PC-3 (cell line): ENCODE measurements at regions not wholly inside any gene's neighbourhood (a gene's known extent, or its start where the extent isn't known, plus 50 kb on each side); places are given as distances from the start of the nearest gene placed in this dataset.
"Not testable (repeated sequence)": the region's sequence is repeated elsewhere in the genome, so short reads cannot be mapped to it uniquely, and the experiment has no call there.

ENCODE experiments used
- ATAC-seq: fragments of 200-7000 bp; cut with Tn5 transposase; 2 replicates; pipeline ENCODE4 v1.9.1; 2020; ENCODE audit warnings: mild to moderate bottlenecking, moderate library complexity
- BruUV-seq: library from RNA; stranded (reverse); fragments of 400-500 nt; replicated peaks from 2 replicates; lab custom pipeline; 2021; lab: Mats Ljungman, UMichigan
- CTCF ChIA-PET: fragments of 300-600 bp; sonication (Branson Sonifier 250); formaldehyde crosslinking; loops from one replicate; lab custom pipeline; 2022; ENCODE audit warnings: antibody characterized with exemption; lab: Charles Lee
- POLR2A ChIA-PET: fragments of 300-600 bp; sonication (Branson Sonifier 250); formaldehyde crosslinking; loops from one replicate; lab custom pipeline; 2022; ENCODE audit warnings: antibody characterized with exemption; ENCODE audit not compliant: unreplicated experiment; lab: Charles Lee
- DNase-seq: peaks from one replicate; pipeline ENCODE4 v3.0.0-alpha.2; 2015
- H2AFZ ChIP-seq: fragments of 300-600 bp; sonication (generic); 2 replicates; pipeline ENCODE4 v1.6.0; 2016; ENCODE audit warnings: antibody characterized with exemption, low read length
- H3F3A ChIP-seq: fragments of 300-600 bp; sonication (generic); one replicate; pipeline ENCODE4 v1.6.0; 2017; ENCODE audit warnings: antibody characterized with exemption, low read length, control low read depth, mild to moderate bottlenecking; ENCODE audit not compliant: unreplicated experiment
- H3K27ac ChIP-seq: fragments of 300-600 bp; sonication (generic); 2 replicates; pipeline ENCODE4 v1.5.1; 2016; ENCODE audit warnings: mild to moderate bottlenecking, low read length
- H3K27me3 ChIP-seq: fragments of 300-600 bp; sonication (generic); 2 replicates; pipeline ENCODE4 v1.6.1; 2016; ENCODE audit warnings: low read length, mixed read lengths
- H3K36me3 ChIP-seq: fragments of 300-600 bp; sonication (generic); 2 replicates; pipeline ENCODE4 v1.6.1; 2016; ENCODE audit warnings: low read depth, mixed run types, low read length, mixed read lengths
- H3K4me1 ChIP-seq: fragments of 300-600 bp; sonication (generic); 2 replicates; pipeline ENCODE4 v1.5.1; 2016; ENCODE audit warnings: low read length; ENCODE audit not compliant: insufficient read depth
- H3K4me2 ChIP-seq: fragments of 300-600 bp; sonication (generic); 2 replicates; pipeline ENCODE4 v1.6.0; 2016; ENCODE audit warnings: low read length
- H3K4me3 ChIP-seq: fragments of 300-600 bp; sonication (generic); 2 replicates; pipeline ENCODE4 v1.5.1; 2016; ENCODE audit warnings: mild to moderate bottlenecking, low read length, mixed read lengths
- H3K79me2 ChIP-seq: fragments of 300-600 bp; sonication (generic); 2 replicates; pipeline ENCODE4 v1.6.1; 2017; ENCODE audit warnings: low read length, mixed read lengths
- H3K9ac ChIP-seq: fragments of 300-600 bp; sonication (generic); 2 replicates; pipeline ENCODE4 v1.6.0; 2016; ENCODE audit warnings: mild to moderate bottlenecking, low read length
- H3K9me2 ChIP-seq: fragments of 300-600 bp; sonication (generic); replicated peaks from 2 replicates; pipeline ENCODE4 v1.6.1; 2016; ENCODE audit warnings: mixed run types, low read length, mixed read lengths
- H3K9me3 ChIP-seq: fragments of 300-600 bp; sonication (generic); 2 replicates; pipeline ENCODE4 v1.6.1; 2016; ENCODE audit warnings: low read length, mixed read lengths
- H4K20me1 ChIP-seq: fragments of 300-600 bp; sonication (generic); 2 replicates; pipeline ENCODE4 v1.6.1; 2016; ENCODE audit warnings: low read length, mixed read lengths
- EZH2 ChIP-seq: fragments of 300-600 bp; sonication (generic); IDR thresholded peaks from one replicate; pipeline ENCODE4 v1.6.1; 2017; ENCODE audit warnings: antibody characterized with exemption, mild to moderate bottlenecking, low read length; ENCODE audit not compliant: unreplicated experiment
- EZH2phosphoT487 ChIP-seq: fragments of 300-600 bp; sonication (generic); IDR thresholded peaks from 2 replicates; pipeline ENCODE4 v1.6.1; 2018; ENCODE audit warnings: mild to moderate bottlenecking, antibody characterized with exemption, low read length, borderline replicate concordance
- intact Hi-C: fragments of 100-400 bp; cut with micrococcal nuclease; formaldehyde crosslinking; loops from 2 replicates; pipeline ENCODE4 v1.9.0; 2023
- TF ChIP-seq, protein P1 (sequence below): fragments of 300-600 bp; sonication (generic); conservative IDR thresholded peaks from 2 replicates; pipeline ENCODE4 v1.5.1; 2017; ENCODE audit warnings: antibody characterized with exemption, low read depth, mild to moderate bottlenecking, low read length

GRCh38 chr1:203564024-203564423, 62.6 kb upstream of the ATP2B4 start:
- TF ChIP-seq, protein P1, sequence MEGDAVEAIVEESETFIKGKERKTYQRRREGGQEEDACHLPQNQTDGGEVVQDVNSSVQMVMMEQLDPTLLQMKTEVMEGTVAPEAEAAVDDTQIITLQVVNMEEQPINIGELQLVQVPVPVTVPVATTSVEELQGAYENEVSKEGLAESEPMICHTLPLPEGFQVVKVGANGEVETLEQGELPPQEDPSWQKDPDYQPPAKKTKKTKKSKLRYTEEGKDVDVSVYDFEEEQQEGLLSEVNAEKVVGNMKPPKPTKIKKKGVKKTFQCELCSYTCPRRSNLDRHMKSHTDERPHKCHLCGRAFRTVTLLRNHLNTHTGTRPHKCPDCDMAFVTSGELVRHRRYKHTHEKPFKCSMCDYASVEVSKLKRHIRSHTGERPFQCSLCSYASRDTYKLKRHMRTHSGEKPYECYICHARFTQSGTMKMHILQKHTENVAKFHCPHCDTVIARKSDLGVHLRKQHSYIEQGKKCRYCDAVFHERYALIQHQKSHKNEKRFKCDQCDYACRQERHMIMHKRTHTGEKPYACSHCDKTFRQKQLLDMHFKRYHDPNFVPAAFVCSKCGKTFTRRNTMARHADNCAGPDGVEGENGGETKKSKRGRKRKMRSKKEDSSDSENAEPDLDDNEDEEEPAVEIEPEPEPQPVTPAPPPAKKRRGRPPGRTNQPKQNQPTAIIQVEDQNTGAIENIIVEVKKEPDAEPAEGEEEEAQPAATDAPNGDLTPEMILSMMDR: no peak
- TF ChIP-seq EZH2 (no peak), EZH2phosphoT487 (no peak)
- H3K27ac ChIP-seq: no peak overlapping the region
- ATAC-seq (no peak), DNase-seq (no peak)
- H3K9me3 ChIP-seq: no peaks in the 10 kb centered on the region
- intact Hi-C loops: no loop called here
- no peak overlapping the region for H2AFZ ChIP-seq
- no peaks in the 10 kb centered on the region for H3K27me3 ChIP-seq
- H4K20me1 ChIP-seq: no peaks in the 10 kb centered on the region
- no peaks in the 10 kb centered on the region for H3K79me2 ChIP-seq
- BruUV-seq: no TSS peak
- CTCF ChIA-PET: no interaction called here
- H3K4me2 ChIP-seq: no peak overlapping the region
- H3F3A ChIP-seq: peaks cover 3% of the 10 kb centered on the region
- H3K4me3 ChIP-seq: no peak overlapping the region
- POLR2A ChIA-PET: no interaction called here
- no peaks in the 10 kb centered on the region for H3K9me2 ChIP-seq
- H3K9ac ChIP-seq: no peak overlapping the region
- no peaks in the 10 kb centered on the region for H3K36me3 ChIP-seq
- H3K4me1 ChIP-seq: peaks cover 6% of the 10 kb centered on the region

GRCh38 chr1:203565049-203565448, 61.6 kb upstream of the ATP2B4 start:
- BruUV-seq: no TSS peak
- TF ChIP-seq EZH2: no peak
- TF ChIP-seq EZH2phosphoT487: no peak
- TF ChIP-seq, protein P1: no peak

GRCh38 chr1:203565981-203566380, 60.7 kb upstream of the ATP2B4 start:
- BruUV-seq: no TSS peak
- ATAC-seq (no peak), DNase-seq (no peak)
- Histone ChIP-seq H3K9me3 (no peaks in the 10 kb centered on the region), H3K9me2 (no peaks in the 10 kb centered on the region), H3K79me2 (no peaks in the 10 kb centered on the region), H3F3A (no peaks in the 10 kb centered on the region), H3K9ac (no peak overlapping the region), H3K36me3 (no peaks in the 10 kb centered on the region), H3K27ac (no peak overlapping the region), H3K27me3 (no peaks in the 10 kb centered on the region), H2AFZ (no peak overlapping the region), H3K4me3 (no peak overlapping the region), H4K20me1 (no peaks in the 10 kb centered on the region), H3K4me2 (no peak overlapping the region), H3K4me1 (peaks cover 12% of the 10 kb centered on the region)
- ChIA-PET CTCF (interaction anchor here (0.5 kb wide), 1 partner anchor 28 kb away, joined by 3 read pairs; no protein-coding TSS in a partner anchor), POLR2A (no interaction called here)
- no peak for TF ChIP-seq EZH2phosphoT487
- TF ChIP-seq, protein P1: no peak
- no peak for TF ChIP-seq EZH2
- intact Hi-C loops: no loop called here

More at GRCh38 chr1:203565049-203565448, 61.6 kb upstream of the ATP2B4 start:
- H3K4me3 ChIP-seq: no peak overlapping the region
- H3K9me3 ChIP-seq: no peaks in the 10 kb centered on the region
- intact Hi-C loops: no loop called here
- no peaks in the 10 kb centered on the region for H3K79me2 ChIP-seq
- no peaks in the 10 kb centered on the region for H3F3A ChIP-seq
- no peak overlapping the region for H3K4me2 ChIP-seq
- H4K20me1 ChIP-seq: no peaks in the 10 kb centered on the region
- ChIA-PET POLR2A (interaction anchor here (0.6 kb wide), 1 partner anchor 121 kb away, joined by 3 read pairs; no protein-coding TSS in a partner anchor), CTCF (interaction anchor here (0.5 kb wide), 1 partner anchor 113 kb away, joined by 5 read pairs; no protein-coding TSS in a partner anchor)
- H3K9ac ChIP-seq: no peak overlapping the region
- H3K9me2 ChIP-seq: no peaks in the 10 kb centered on the region
- no peaks in the 10 kb centered on the region for H3K27me3 ChIP-seq
- H3K27ac ChIP-seq: no peak overlapping the region
- H3K36me3 ChIP-seq: no peaks in the 10 kb centered on the region
- no peak overlapping the region for H2AFZ ChIP-seq
- ATAC-seq (no peak), DNase-seq (no peak)
- H3K4me1 ChIP-seq: peaks cover 9% of the 10 kb centered on the region

DNA sequence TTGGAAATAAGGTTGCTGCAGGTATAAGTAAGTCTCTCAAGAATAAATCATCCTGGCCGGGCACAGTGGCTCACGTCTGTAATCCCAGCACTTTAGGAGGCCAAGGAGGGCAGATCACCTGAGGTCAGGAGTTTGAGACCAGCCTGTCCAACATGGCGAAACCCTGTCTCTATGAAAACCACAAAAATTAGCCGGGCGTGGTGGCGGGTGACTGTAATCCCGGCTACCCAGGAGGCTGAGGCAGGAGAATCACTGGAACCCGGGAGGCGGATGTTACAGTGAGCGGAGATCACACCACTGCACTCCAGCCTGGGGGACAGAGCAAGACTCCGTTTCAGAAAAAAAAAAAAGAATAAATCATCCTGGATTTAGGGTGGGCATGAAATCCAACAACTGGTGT, 59.7 kb upstream of the ATP2B4 start:
- peaks cover 12% of the 10 kb centered on the region for H3K4me1 ChIP-seq
- BruUV-seq, H4K20me1 ChIP-seq, H3K79me2 ChIP-seq, CTCF ChIA-PET, H3K4me2 ChIP-seq, intact Hi-C loops, H3K9me3 ChIP-seq, H3K9ac ChIP-seq, H3K9me2 ChIP-seq, H3K27me3 ChIP-seq, H3F3A ChIP-seq, POLR2A ChIA-PET, H3K4me3 ChIP-seq, H3K36me3 ChIP-seq, H2AFZ ChIP-seq, H3K27ac ChIP-seq, DNase-seq, ATAC-seq: not testable (repeated sequence)
